OCI-LY7 (cell line): ENCODE measurements at regions not wholly inside any gene's neighbourhood (a gene's known extent, or its start where the extent isn't known, plus 50 kb on each side); places are given as distances from the start of the nearest gene placed in this dataset.
"Not testable (repeated sequence)": the region's sequence is repeated elsewhere in the genome, so short reads cannot be mapped to it uniquely, and the experiment has no call there.

Source experiments
- BruUV-seq: library from RNA; stranded (reverse); fragments of 400-500 nt; replicated peaks from 2 replicates; lab custom pipeline; 2021; lab: Mats Ljungman, UMichigan
- CTCF ChIA-PET: fragments of 300-600 bp; sonication (Branson Sonifier 250); formaldehyde crosslinking; loops from one replicate; lab custom pipeline; 2022; ENCODE audit warnings: antibody characterized with exemption; ENCODE audit not compliant: unreplicated experiment; lab: Charles Lee
- POLR2A ChIA-PET: fragments of 300-600 bp; sonication (Branson Sonifier 250); formaldehyde crosslinking; loops from one replicate; lab custom pipeline; 2022; ENCODE audit warnings: antibody characterized with exemption; lab: Charles Lee
- DNase-seq: peaks from one replicate; pipeline ENCODE4 v3.0.0-alpha.2; 2015; ENCODE audit warnings: low spot score
- H2AFZ ChIP-seq: fragments of 200-600 bp; sonication (generic), shearing (Covaris generic); 2 replicates; pipeline ENCODE4 v1.6.1; 2014; ENCODE audit warnings: mild to moderate bottlenecking, antibody characterized with exemption, low read length, moderate library complexity
- H3K27ac ChIP-seq: fragments of 200-600 bp; sonication (generic); 2 replicates; pipeline ENCODE4 v1.5.1; 2014; ENCODE audit warnings: mixed run types, low read depth, mild to moderate bottlenecking, moderate library complexity, low read length, inconsistent platforms; ENCODE audit not compliant: poor library complexity, severe bottlenecking
- H3K36me3 ChIP-seq: fragments of 200-600 bp; sonication (generic); 2 replicates; pipeline ENCODE4 v1.6.1; 2014; ENCODE audit warnings: mild to moderate bottlenecking, antibody characterized with exemption, low read length, moderate library complexity, mixed read lengths; ENCODE audit not compliant: insufficient read depth
- H3K4me1 ChIP-seq: fragments of 200-600 bp; sonication (generic); 2 replicates; pipeline ENCODE4 v1.5.1; 2014; ENCODE audit warnings: mild to moderate bottlenecking, low read length; ENCODE audit not compliant: insufficient read depth, poor library complexity, severe bottlenecking
- H3K4me2 ChIP-seq: fragments of 200-600 bp; sonication (generic); 2 replicates; pipeline ENCODE4 v1.6.1; 2014; ENCODE audit warnings: mild to moderate bottlenecking, low read length
- H3K4me3 ChIP-seq: fragments of 200-600 bp; sonication (generic); 2 replicates; pipeline ENCODE4 v1.5.1; 2014; ENCODE audit warnings: mild to moderate bottlenecking, low read depth, low read length; ENCODE audit not compliant: poor library complexity, severe bottlenecking
- H3K79me2 ChIP-seq: fragments of 200-600 bp; sonication (generic); 2 replicates; pipeline ENCODE4 v1.6.1; 2016; ENCODE audit warnings: low read depth, mild to moderate bottlenecking, low read length, moderate library complexity, mixed read lengths; ENCODE audit not compliant: insufficient read depth
- H3K9me2 ChIP-seq: fragments of 200-600 bp; sonication (generic); 2 replicates; pipeline ENCODE4 v1.6.1; 2016; ENCODE audit warnings: mild to moderate bottlenecking, low read length, mixed read lengths; ENCODE audit not compliant: insufficient read depth
- H3K9me3 ChIP-seq: fragments of 200-600 bp; sonication (generic); 2 replicates; pipeline ENCODE4 v1.6.1; 2014; ENCODE audit warnings: mild to moderate bottlenecking, mixed run types, low read length, mixed read lengths
- H4K20me1 ChIP-seq: fragments of 200-600 bp; sonication (generic); 2 replicates; pipeline ENCODE4 v1.6.1; 2014; ENCODE audit warnings: mild to moderate bottlenecking, antibody characterized with exemption, low read length, moderate library complexity, mixed read lengths; ENCODE audit not compliant: insufficient read depth
- CTCF ChIP-seq: fragments of 200-600 bp; sonication (generic); conservative IDR thresholded peaks from 2 replicates; pipeline ENCODE4 v1.5.1; 2014; ENCODE audit warnings: mild to moderate bottlenecking, antibody characterized with exemption, low read length, moderate library complexity, mixed read lengths
- EZH2phosphoT487 ChIP-seq: fragments of 200-600 bp; sonication (generic); IDR thresholded peaks from 2 replicates; pipeline ENCODE4 v1.6.1; 2018; ENCODE audit warnings: low read depth, borderline replicate concordance, mild to moderate bottlenecking, mixed run types, antibody characterized with exemption, low read length, moderate library complexity, mixed read lengths
- intact Hi-C: fragments of 100-400 bp; cut with micrococcal nuclease; formaldehyde crosslinking; loops from one replicate; pipeline ENCODE4 v1.10.0; 2022; ENCODE audit not compliant: unreplicated experiment

DNA sequence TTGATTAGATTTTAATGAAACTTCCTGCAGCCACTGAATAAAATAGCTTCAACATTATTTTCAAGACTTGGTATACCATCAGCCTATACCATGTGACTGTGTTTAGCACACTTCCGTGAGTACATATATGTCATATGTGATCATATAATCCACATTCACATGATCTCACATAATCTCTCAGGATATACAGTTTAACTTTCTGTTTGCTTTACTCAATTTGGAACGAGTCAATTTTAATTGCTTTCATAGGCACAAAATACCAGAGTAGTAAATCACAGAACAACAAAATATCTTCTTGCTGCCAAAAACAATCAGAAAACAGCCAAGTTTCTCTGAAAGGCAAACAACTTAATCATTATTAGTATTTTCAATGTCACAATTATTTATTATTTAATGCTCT lies 731.1 kb upstream of the DIAPH2 start:
- intact Hi-C loops = no loop called here
- Histone ChIP-seq H3K36me3 (no peaks in the 10 kb centered on the region), H3K4me3 (no peak overlapping the region), H4K20me1 (no peaks in the 10 kb centered on the region), H3K9me2 (no peaks in the 10 kb centered on the region), H3K4me2 (no peak overlapping the region), H3K4me1 (no peaks in the 10 kb centered on the region), H2AFZ (no peak overlapping the region), H3K27ac (no peak overlapping the region), H3K9me3 (no peaks in the 10 kb centered on the region), H3K79me2 (no peaks in the 10 kb centered on the region)
- POLR2A ChIA-PET = no interaction called here
- DNase-seq = no peak
- TF ChIP-seq EZH2phosphoT487 = no peak
- TF ChIP-seq CTCF = no peak
- no TSS peak for BruUV-seq
- CTCF ChIA-PET = no interaction called here

DNA sequence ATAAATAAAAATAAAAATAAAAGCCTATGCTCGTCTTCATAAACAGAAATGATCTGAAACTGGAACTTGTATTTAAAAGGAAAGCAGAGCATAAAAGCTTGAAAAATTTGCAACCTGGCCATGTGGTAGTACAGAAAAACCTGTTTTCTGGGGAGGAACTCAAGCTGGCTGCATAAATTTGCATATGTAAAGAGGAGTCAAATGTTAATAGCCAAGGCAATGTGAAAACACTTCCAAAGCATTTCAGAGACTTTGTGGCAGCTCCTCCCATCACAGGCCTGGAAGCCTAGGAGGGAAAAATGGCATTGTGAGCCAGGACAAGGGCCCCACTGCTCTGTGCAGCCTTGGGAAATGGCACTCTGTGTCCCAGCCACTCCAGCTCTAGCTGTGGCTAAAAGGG lies 727.9 kb upstream of the DIAPH2 start:
- DNase-seq = no peak
- H3K9me2 ChIP-seq = no peaks in the 10 kb centered on the region
- no peak overlapping the region for H3K4me2 ChIP-seq
- H4K20me1 ChIP-seq = no peaks in the 10 kb centered on the region
- intact Hi-C loops = no loop called here
- no TSS peak for BruUV-seq
- H3K79me2 ChIP-seq = no peaks in the 10 kb centered on the region
- ChIA-PET POLR2A (no interaction called here), CTCF (no interaction called here)
- H3K36me3 ChIP-seq = no peaks in the 10 kb centered on the region
- no peaks in the 10 kb centered on the region for H3K9me3 ChIP-seq
- no peak overlapping the region for H3K27ac ChIP-seq
- TF ChIP-seq CTCF = no peak
- H3K4me1 ChIP-seq = no peaks in the 10 kb centered on the region
- H3K4me3 ChIP-seq = no peak overlapping the region
- H2AFZ ChIP-seq = no peak overlapping the region

- H3K36me3 ChIP-seq, BruUV-seq, H3K4me3 ChIP-seq, H3K4me2 ChIP-seq, H3K27ac ChIP-seq, POLR2A ChIA-PET, H4K20me1 ChIP-seq, H3K9me3 ChIP-seq, H3K9me2 ChIP-seq, DNase-seq, intact Hi-C loops, CTCF ChIA-PET, H3K79me2 ChIP-seq, H2AFZ ChIP-seq, H3K4me1 ChIP-seq: not testable (repeated sequence)
Measured at GRCh38 chrX:95973456-95974095, 711.1 kb upstream of the DIAPH2 start.
